ENCODE measurements at regions not wholly inside any gene's neighbourhood (a gene's known extent, or its start where the extent isn't known, plus 50 kb on each side); places are given as distances from the start of the nearest gene placed in this dataset.

DNA sequence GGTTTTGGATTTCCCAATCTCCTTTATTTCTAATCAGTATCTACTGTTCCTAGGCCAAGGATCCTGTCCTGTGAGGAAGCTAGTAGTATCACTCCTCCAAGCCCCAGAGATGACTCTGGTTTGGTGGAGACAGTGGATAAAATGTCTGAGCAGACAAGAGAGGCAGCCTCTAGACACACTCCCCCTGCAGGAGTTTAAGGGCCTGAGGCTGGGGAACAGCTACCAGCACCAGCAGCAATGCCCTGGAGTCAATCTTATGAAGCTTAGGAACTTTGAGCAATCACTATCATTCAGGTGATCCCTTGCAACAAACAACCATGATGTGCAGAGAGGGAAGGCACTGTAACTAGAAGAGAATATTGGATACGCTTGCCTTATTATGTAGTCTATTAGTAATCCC lies 384.7 kb upstream of the ID4 start:
- no peak overlapping the region for H3K27ac ChIP-seq
- TF ChIP-seq ZFX (IDR thresholded peaks at IDR 0.05; ENCODE audit: borderline replicate concordance), result no peak
- TF ChIP-seq, protein P1, sequence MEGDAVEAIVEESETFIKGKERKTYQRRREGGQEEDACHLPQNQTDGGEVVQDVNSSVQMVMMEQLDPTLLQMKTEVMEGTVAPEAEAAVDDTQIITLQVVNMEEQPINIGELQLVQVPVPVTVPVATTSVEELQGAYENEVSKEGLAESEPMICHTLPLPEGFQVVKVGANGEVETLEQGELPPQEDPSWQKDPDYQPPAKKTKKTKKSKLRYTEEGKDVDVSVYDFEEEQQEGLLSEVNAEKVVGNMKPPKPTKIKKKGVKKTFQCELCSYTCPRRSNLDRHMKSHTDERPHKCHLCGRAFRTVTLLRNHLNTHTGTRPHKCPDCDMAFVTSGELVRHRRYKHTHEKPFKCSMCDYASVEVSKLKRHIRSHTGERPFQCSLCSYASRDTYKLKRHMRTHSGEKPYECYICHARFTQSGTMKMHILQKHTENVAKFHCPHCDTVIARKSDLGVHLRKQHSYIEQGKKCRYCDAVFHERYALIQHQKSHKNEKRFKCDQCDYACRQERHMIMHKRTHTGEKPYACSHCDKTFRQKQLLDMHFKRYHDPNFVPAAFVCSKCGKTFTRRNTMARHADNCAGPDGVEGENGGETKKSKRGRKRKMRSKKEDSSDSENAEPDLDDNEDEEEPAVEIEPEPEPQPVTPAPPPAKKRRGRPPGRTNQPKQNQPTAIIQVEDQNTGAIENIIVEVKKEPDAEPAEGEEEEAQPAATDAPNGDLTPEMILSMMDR (IDR thresholded peaks at IDR 0.05), result no peak

DNA sequence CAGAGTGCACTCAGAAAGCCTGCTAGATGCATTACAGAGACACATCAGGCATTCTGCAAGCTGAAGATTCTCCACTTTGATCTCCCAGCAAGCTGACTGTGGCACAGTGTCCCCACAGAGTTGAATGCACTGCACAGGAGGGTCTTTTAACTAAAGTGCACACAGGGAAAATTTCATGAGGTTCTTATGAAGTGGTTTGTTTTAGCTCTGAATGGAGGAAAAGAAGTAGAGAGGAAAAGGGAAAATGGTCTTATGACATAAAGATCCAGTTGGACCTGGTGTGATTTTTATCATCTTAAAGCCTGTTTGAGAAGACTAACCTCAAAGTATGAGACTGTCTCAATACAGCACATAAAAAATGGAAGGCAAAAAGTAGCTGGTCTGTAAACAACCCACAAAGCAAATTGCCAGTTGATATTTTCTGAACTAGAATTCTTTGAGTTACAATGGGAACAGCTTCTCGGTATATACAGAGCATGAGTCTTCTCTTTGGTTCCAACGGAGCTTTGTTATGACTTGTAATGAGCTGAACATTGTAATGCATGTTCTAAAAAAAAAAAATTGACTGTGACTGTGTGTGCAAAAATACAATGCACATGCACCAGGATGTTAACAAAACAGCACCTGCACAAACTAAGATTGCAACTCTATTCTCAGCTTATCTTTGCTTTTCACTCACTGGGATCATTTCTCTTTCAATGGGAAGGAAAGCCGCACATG lies 383.0 kb upstream of the ID4 start:
- no peak for TF ChIP-seq ZFX (IDR thresholded peaks at IDR 0.05; ENCODE audit: borderline replicate concordance)
- TF ChIP-seq, protein P1 (IDR thresholded peaks at IDR 0.05), result no peak
- H3K27ac ChIP-seq, result no peak overlapping the region

DNA sequence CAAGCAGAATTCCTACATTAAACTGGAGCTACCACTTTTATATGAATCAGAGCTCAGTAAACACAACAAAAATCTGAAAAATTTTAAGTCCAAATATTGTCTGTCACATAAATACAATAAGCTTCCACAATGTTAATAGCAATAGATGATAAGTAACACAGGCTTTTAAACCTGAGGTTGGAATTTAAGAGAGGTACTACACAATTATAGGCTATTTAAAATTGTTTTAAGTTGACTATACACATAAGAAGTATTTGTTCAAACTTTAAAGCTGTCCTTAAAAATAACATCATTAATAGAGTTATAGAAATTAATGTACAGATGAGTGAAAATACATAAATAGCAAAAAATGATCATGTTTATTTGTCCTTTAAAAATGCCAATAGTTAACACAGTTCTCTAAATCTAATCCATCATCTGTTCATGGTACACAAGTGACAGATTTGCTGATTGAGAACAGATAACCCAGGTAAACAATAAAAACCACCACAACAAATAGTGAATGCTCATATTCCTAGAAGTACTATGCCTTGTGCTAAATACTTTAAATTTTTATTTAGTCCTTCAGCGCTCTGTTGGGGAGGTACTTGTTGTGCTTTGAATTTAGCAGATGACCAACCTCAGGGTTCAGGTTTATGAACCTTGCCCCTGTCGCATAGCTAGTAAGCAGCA lies 382.3 kb upstream of the ID4 start:
- H3K27ac ChIP-seq, result no peak overlapping the region
- TF ChIP-seq, protein P1 (IDR thresholded peaks at IDR 0.05), result no peak
- TF ChIP-seq ZFX (IDR thresholded peaks at IDR 0.05; ENCODE audit: borderline replicate concordance), result no peak

DNA sequence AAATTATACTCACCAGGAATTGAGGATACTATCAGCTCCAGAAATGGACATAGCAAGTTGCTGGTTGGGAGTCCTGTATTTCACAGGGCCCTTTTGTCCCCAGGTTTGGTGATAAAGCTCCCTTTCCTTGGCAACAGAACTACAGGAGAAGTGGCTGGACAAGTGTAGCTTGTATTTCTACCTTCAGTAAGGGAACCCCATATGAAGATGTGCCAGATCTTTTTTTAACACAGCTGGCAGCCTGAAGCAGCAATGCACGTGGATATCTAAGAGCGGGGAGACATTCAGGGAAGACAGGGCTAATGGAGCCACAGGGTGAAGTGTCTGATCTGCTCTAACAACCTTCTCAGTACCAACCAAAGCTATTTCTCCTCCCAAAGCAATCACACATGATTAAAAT lies 373.9 kb upstream of the ID4 start:
- no peak for TF ChIP-seq ZFX (IDR thresholded peaks at IDR 0.05; ENCODE audit: borderline replicate concordance)
- TF ChIP-seq, protein P1 (IDR thresholded peaks at IDR 0.05), result no peak
- H3K27ac ChIP-seq, result no peak overlapping the region

DNA sequence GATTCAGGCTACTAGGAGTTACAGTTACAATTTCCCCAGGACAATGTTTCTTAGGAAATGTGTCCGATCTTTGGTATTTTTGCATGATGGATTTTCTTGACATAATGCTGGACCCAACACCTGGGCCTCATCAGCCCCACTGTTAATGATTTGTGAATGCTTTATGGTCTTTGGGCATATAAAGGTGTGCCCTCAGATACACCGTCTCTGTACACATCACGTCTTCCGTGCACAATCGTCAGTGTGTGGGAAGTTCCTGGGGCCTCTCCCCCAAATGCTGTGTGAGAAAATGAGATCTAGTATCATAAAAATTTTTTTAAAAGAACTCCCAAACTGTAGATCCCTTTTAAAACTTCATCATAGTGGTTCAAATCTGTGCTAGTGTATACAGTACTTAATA lies 373.2 kb upstream of the ID4 start:
- TF ChIP-seq, protein P1 (IDR thresholded peaks at IDR 0.05), result no peak
- no peak overlapping the region for H3K27ac ChIP-seq

DNA sequence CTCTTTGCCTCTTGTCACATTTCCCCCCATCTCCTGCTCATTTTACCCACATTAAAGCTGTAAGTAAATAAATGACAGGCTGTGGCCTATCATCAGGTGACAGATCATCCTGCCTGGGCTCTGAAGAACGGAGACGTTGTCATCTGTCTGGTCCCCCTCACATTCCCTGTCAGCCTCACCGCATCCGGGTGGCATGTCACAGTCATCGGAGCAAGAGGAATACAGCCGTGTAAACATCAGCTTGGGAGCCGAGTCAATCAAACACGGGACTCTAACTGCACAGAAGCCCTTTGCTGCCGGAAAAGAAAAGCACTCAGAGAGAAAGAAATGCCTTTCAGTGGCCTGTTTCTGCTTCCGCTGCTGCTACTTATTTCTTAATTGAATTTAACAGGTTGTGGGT lies 371.9 kb upstream of the ID4 start:
- peak overlapping the region; percentile 73 for H3K27ac ChIP-seq
- TF ChIP-seq ZFX (IDR thresholded peaks at IDR 0.05; ENCODE audit: borderline replicate concordance), result no peak
- TF ChIP-seq, protein P1 (IDR thresholded peaks at IDR 0.05), result no peak

DNA sequence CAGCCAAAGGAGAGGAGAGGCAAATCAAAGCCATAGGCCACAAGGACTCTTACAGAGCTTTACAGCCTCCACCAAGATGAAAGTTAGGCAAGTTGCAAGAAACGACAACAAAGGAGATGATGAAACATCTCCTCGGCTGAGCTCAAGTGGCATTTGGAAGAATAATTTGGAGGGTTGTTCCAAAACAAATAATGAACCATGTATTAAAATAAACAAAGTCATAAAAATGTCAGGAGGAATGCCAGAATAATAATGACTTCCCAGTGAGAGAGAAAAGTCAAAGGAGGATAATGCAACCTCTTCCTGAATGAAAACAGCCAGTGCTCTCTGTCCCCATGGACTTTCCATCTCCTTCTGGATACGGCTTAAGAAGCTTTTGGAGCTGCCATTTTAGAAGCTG lies 371.4 kb upstream of the ID4 start:
- no peak for TF ChIP-seq ZFX (IDR thresholded peaks at IDR 0.05; ENCODE audit: borderline replicate concordance)
- TF ChIP-seq, protein P1 (IDR thresholded peaks at IDR 0.05), result no peak
- H3K27ac ChIP-seq, result peak overlapping the region; percentile 73
